ENCODE measurements at regions not wholly inside any gene's neighbourhood (a gene's known extent, or its start where the extent isn't known, plus 50 kb on each side); places are given as distances from the start of the nearest gene placed in this dataset.

GRCh38 chr10:113326160-113327111, 226.4 kb upstream of the HABP2 start:
- DNase-seq = peak; percentile 91 to 97

GRCh38 chr10:113329121-113329596, 223.7 kb upstream of the HABP2 start:
- peak in 1 of 2 donors; percentile 13 for DNase-seq

- DNase-seq = no peak
These were observed 220.9 kb upstream of the HABP2 start for GRCh38 chr10:113331961-113332360.

- DNase-seq = no peak
These were observed 219.5 kb upstream of the HABP2 start for GRCh38 chr10:113333313-113333712.

GRCh38 chr10:113335592-113335991, 217.3 kb upstream of the HABP2 start:
- DNase-seq = no peak

GRCh38 chr10:113336549-113337130, 216.2 kb upstream of the HABP2 start:
- DNase-seq = no peak

- DNase-seq = no peak
These were observed 215.7 kb upstream of the HABP2 start for GRCh38 chr10:113337142-113337541.

- no peak for DNase-seq
These were observed 213.7 kb upstream of the HABP2 start for GRCh38 chr10:113339121-113339520.

- no peak for DNase-seq
These were observed 212.6 kb upstream of the HABP2 start for GRCh38 chr10:113340282-113340681.

GRCh38 chr10:113341138-113341537, 211.7 kb upstream of the HABP2 start:
- no peak for DNase-seq

- no peak for DNase-seq
These were observed 206.8 kb upstream of the HABP2 start for GRCh38 chr10:113345826-113346624.

- no peak for DNase-seq
These were observed 205.3 kb upstream of the HABP2 start for GRCh38 chr10:113347508-113347907.

- DNase-seq = no peak
These were observed 204.2 kb upstream of the HABP2 start for GRCh38 chr10:113348694-113349093.

GRCh38 chr10:113350311-113351040, 202.4 kb upstream of the HABP2 start:
- no peak for DNase-seq

- no peak for DNase-seq
These were observed 198.1 kb upstream of the HABP2 start for GRCh38 chr10:113354711-113355110.

- peak; percentile 31 to 75 for DNase-seq
These were observed 195.8 kb upstream of the HABP2 start for GRCh38 chr10:113356794-113357680.

GRCh38 chr10:113357681-113358300, 195.1 kb upstream of the HABP2 start:
- DNase-seq = no peak

- DNase-seq = peak; percentile 22 to 49
These were observed 193.2 kb upstream of the HABP2 start for GRCh38 chr10:113359655-113360054.

GRCh38 chr10:113360870-113361269, 192.0 kb upstream of the HABP2 start:
- DNase-seq = no peak

- peak in 1 of 2 donors; percentile 11 for DNase-seq
These were observed 190.2 kb upstream of the HABP2 start for GRCh38 chr10:113362645-113363091.

GRCh38 chr10:113364227-113364626, 188.6 kb upstream of the HABP2 start:
- DNase-seq = no peak
